IMR-90 (cell line): ENCODE measurements at regions not wholly inside any gene's neighbourhood (a gene's known extent, or its start where the extent isn't known, plus 50 kb on each side); places are given as distances from the start of the nearest gene placed in this dataset.

Experiments
- ATAC-seq: fragments of 200-7000 bp; cut with Tn5 transposase; 2 replicates; pipeline ENCODE4 v1.9.1; 2020; ENCODE audit warnings: low read depth, mild to moderate bottlenecking, moderate library complexity
- BruUV-seq: library from RNA; stranded (reverse); fragments of 400-500 nt; replicated peaks from 2 replicates; lab custom pipeline; 2021; lab: Mats Ljungman, UMichigan
- CTCF ChIA-PET: fragments of 300-600 bp; formaldehyde crosslinking; extraction: SDS; loops from one replicate; lab custom pipeline; 2021; ENCODE audit warnings: antibody characterized with exemption; lab: Yijun Ruan, JAX
- POLR2A ChIA-PET: fragments of 300-600 bp; sonication (Branson Sonifier 250); formaldehyde crosslinking; loops from one replicate; lab custom pipeline; 2022; ENCODE audit warnings: antibody characterized with exemption; ENCODE audit not compliant: unreplicated experiment; lab: Charles Lee
- DNase-seq: peaks from one replicate; pipeline ENCODE4 v3.0.0; 2013
- H2AFZ ChIP-seq: replicated peaks from 2 replicates; pipeline ENCODE3; 2013; ENCODE audit warnings: low read length, mild to moderate bottlenecking; ENCODE audit not compliant: poor library complexity
- H2AK5ac ChIP-seq: 2 replicates; pipeline ENCODE4 v1.6.1; 2013; ENCODE audit warnings: low read depth, low read length, inconsistent platforms
- H2AK9ac ChIP-seq: replicated peaks from 2 replicates; pipeline ENCODE3; 2013; ENCODE audit warnings: mild to moderate bottlenecking, low read depth, low read length, moderate library complexity; ENCODE audit not compliant: poor library complexity
- H2BK120ac ChIP-seq: 2 replicates; pipeline ENCODE4 v1.6.1; 2013; ENCODE audit warnings: low read depth, low read length, inconsistent platforms
- H2BK15ac ChIP-seq: 3 replicates; pipeline ENCODE4 v1.6.1; 2013; ENCODE audit warnings: low read depth, low read length, inconsistent platforms
- H2BK20ac ChIP-seq: 2 replicates; pipeline ENCODE4 v1.6.1; 2013; ENCODE audit warnings: low read depth, mild to moderate bottlenecking, inconsistent platforms, low read length, moderate library complexity
- H2BK5ac ChIP-seq: 2 replicates; pipeline ENCODE4 v1.6.1; 2013; ENCODE audit warnings: mild to moderate bottlenecking, low read depth, low read length, inconsistent platforms; ENCODE audit not compliant: poor library complexity, severe bottlenecking
- H3K14ac ChIP-seq: replicated peaks from 2 replicates; pipeline ENCODE4 v1.6.1; 2013; ENCODE audit warnings: low read depth, low read length, inconsistent platforms
- H3K18ac ChIP-seq: 2 replicates; pipeline ENCODE4 v1.6.1; 2013; ENCODE audit warnings: low read depth, low read length, control low read depth
- H3K23ac ChIP-seq: 2 replicates; pipeline ENCODE4 v1.6.1; 2013; ENCODE audit warnings: low read depth, low read length, inconsistent platforms
- H3K27ac ChIP-seq: 2 replicates; pipeline ENCODE4 v1.5.1; 2013; ENCODE audit warnings: mild to moderate bottlenecking, control low read depth, low read length; ENCODE audit not compliant: insufficient read depth
- H3K27me3 ChIP-seq: 2 replicates; pipeline ENCODE4 v1.6.1; 2013; ENCODE audit warnings: low read length; ENCODE audit not compliant: control insufficient read depth, insufficient read depth
- H3K36me3 ChIP-seq: 2 replicates; pipeline ENCODE4 v1.6.1; 2013; ENCODE audit warnings: low read length, mixed read lengths; ENCODE audit not compliant: control insufficient read depth, insufficient read depth
- H3K4ac ChIP-seq: 2 replicates; pipeline ENCODE4 v1.6.1; 2013; ENCODE audit warnings: low read depth, low read length, inconsistent platforms
- H3K4me1 ChIP-seq: 2 replicates; pipeline ENCODE4 v1.6.1; 2013; ENCODE audit warnings: low read length, mixed read lengths; ENCODE audit not compliant: control insufficient read depth, insufficient read depth
- H3K4me2 ChIP-seq: 2 replicates; pipeline ENCODE4 v1.6.1; 2013; ENCODE audit warnings: low read depth, mild to moderate bottlenecking, control low read depth, low read length, moderate library complexity
- H3K4me3 ChIP-seq: 2 replicates; pipeline ENCODE4 v1.5.1; 2013; ENCODE audit warnings: low read depth, mild to moderate bottlenecking, control low read depth, low read length, moderate library complexity; ENCODE audit not compliant: insufficient read depth
- H3K56ac ChIP-seq: 2 replicates; pipeline ENCODE4 v1.6.1; 2013; ENCODE audit warnings: low read length, inconsistent platforms; ENCODE audit not compliant: insufficient read depth; ENCODE audit errors: extremely low read depth
- H3K79me1 ChIP-seq, 2 experiments: 2 replicates each; pipeline ENCODE4 v1.6.1; 2013; ENCODE audit warnings: low read length in 2 of 2, inconsistent platforms in 1 of 2, low read depth in 1 of 2
- H3K9ac ChIP-seq: 2 replicates; pipeline ENCODE4 v1.6.1; 2013; ENCODE audit warnings: low read depth, low read length, control low read depth
- H3K9me1 ChIP-seq: 2 replicates; pipeline ENCODE4 v1.6.1; 2013; ENCODE audit warnings: low read length, inconsistent platforms; ENCODE audit not compliant: insufficient read depth
- H3K9me3 ChIP-seq: 2 replicates; pipeline ENCODE4 v1.6.1; 2013; ENCODE audit warnings: low read length; ENCODE audit not compliant: control insufficient read depth, insufficient read depth
- H4K20me1 ChIP-seq: 2 replicates; pipeline ENCODE4 v1.6.1; 2013; ENCODE audit warnings: low read length, inconsistent platforms; ENCODE audit not compliant: insufficient read depth
- H4K5ac ChIP-seq: 2 replicates; pipeline ENCODE4 v1.6.1; 2013; ENCODE audit warnings: mild to moderate bottlenecking, low read depth, low read length, control low read depth
- H4K8ac ChIP-seq, 2 experiments: 2 replicates each; pipeline ENCODE4 v1.6.1; 2013; ENCODE audit warnings: low read depth in 2 of 2, low read length in 2 of 2, control low read depth in 1 of 2, inconsistent platforms in 1 of 2
- H4K91ac ChIP-seq: 2 replicates; pipeline ENCODE4 v1.6.1; 2013; ENCODE audit warnings: low read depth, low read length, inconsistent platforms; ENCODE audit not compliant: insufficient read depth
- BHLHE40 ChIP-seq: fragments of 150-350 bp; IDR thresholded peaks from 2 replicates; pipeline ENCODE4 v1.6.1; 2016; ENCODE audit warnings: mild to moderate bottlenecking, low read depth, low read length
- CEBPB ChIP-seq: IDR thresholded peaks from 2 replicates; pipeline ENCODE4 v1.6.1; 2012; ENCODE audit warnings: low read depth, low read length, improper control_type of control experiment
- CHD1 ChIP-seq: IDR thresholded peaks from 2 replicates; pipeline ENCODE4 v1.6.1; 2012; ENCODE audit warnings: low read depth, low read length, improper control_type of control experiment
- FOS ChIP-seq: fragments of 150-350 bp; IDR thresholded peaks from 2 replicates; pipeline ENCODE4 v1.6.1; 2016; ENCODE audit warnings: low read depth, low read length
- MAFK ChIP-seq: IDR thresholded peaks from 2 replicates; pipeline ENCODE4 v1.6.1; 2012; ENCODE audit warnings: low read depth, low read length, improper control_type of control experiment
- MAZ ChIP-seq: IDR thresholded peaks from 2 replicates; pipeline ENCODE4 v1.6.1; 2012; ENCODE audit warnings: low read depth, mild to moderate bottlenecking, low read length, improper control_type of control experiment, moderate library complexity, borderline replicate concordance
- MXI1 ChIP-seq: IDR thresholded peaks from 2 replicates; pipeline ENCODE4 v1.6.1; 2012; ENCODE audit warnings: low read depth, mild to moderate bottlenecking, low read length, moderate library complexity, borderline replicate concordance
- NFE2L2 ChIP-seq: fragments of 150-350 bp; IDR thresholded peaks from 2 replicates; pipeline ENCODE4 v1.6.1; 2016; ENCODE audit warnings: low read depth, mild to moderate bottlenecking, low read length
- POLR2A ChIP-seq: IDR thresholded peaks from 2 replicates; pipeline ENCODE4 v1.6.1; 2012; ENCODE audit warnings: mild to moderate bottlenecking, low read depth, low read length
- RAD21 ChIP-seq: IDR thresholded peaks from 2 replicates; pipeline ENCODE4 v1.6.1; 2012; ENCODE audit warnings: low read length, improper control_type of control experiment
- RCOR1 ChIP-seq: IDR thresholded peaks from 2 replicates; pipeline ENCODE4 v1.6.1; 2012; ENCODE audit warnings: mild to moderate bottlenecking, low read length, improper control_type of control experiment; ENCODE audit not compliant: insufficient replicate concordance
- RFX5 ChIP-seq: IDR thresholded peaks from 2 replicates; pipeline ENCODE4 v1.8.0; 2012; ENCODE audit warnings: low read depth, mild to moderate bottlenecking, low read length, moderate library complexity
- SMC3 ChIP-seq: fragments of 150-350 bp; IDR thresholded peaks from 2 replicates; pipeline ENCODE4 v1.6.1; 2016; ENCODE audit warnings: low read depth, mild to moderate bottlenecking, antibody characterized with exemption, low read length, moderate library complexity
- USF2 ChIP-seq: fragments of 150-350 bp; IDR thresholded peaks from 2 replicates; pipeline ENCODE4 v1.6.1; 2017; ENCODE audit warnings: mild to moderate bottlenecking, antibody characterized with exemption, low read length, low read depth
- WGBS, 2 experiments: methylation state at CpG; one replicate each; pipeline versions ENCODE4 v1.1.5 to v1.1.7; 2013; ENCODE audit warnings: missing lambda C conversion rate in 2 of 2; ENCODE audit not compliant: insufficient read length in 1 of 2; ENCODE audit errors: extremely low coverage in 2 of 2; 5-methylcytosine and 5-hydroxymethylcytosine counted together
- dilution Hi-C: fragments of 300-500 bp; cut with HindIII; formaldehyde crosslinking; loops from one replicate; pipeline ENCODE4 v1.14.3; 2018; ENCODE audit warnings: low sequenced_read_pairs; ENCODE audit not compliant: unreplicated experiment
- in situ Hi-C: fragments of 300-500 bp; cut with MboI; formaldehyde crosslinking; loops from 3 replicates; pipeline ENCODE4 v1.14.3; 2019; ENCODE audit warnings: low sequenced_read_pairs, inconsistent platforms, mixed read lengths
- intact Hi-C: fragments of 100-400 bp; cut with micrococcal nuclease; formaldehyde crosslinking; loops from 2 replicates; pipeline ENCODE4 v1.10.0; 2022

- Histone ChIP-seq H3K56ac (no peak overlapping the region), H2BK120ac (no peak overlapping the region), H3K23ac (no peak overlapping the region), H2BK15ac (no peak overlapping the region), H4K8ac (no peak overlapping the region), H3K9me1 (no peaks in the 10 kb centered on the region), H4K91ac (no peak overlapping the region), H3K27me3 (no peaks in the 10 kb centered on the region), H2BK5ac (no peak overlapping the region), H3K4me3 (no peak overlapping the region), H2AFZ (no peak overlapping the region), H3K27ac (no peak overlapping the region), H3K4me1 (no peaks in the 10 kb centered on the region), H4K20me1 (no peaks in the 10 kb centered on the region), H3K4ac (no peak overlapping the region), H3K14ac (no peak overlapping the region), H3K9me3 (no peaks in the 10 kb centered on the region), H4K5ac (no peak overlapping the region), H2AK9ac (no peak overlapping the region), H3K9ac (no peak overlapping the region), H2BK20ac (no peak overlapping the region), H3K36me3 (no peaks in the 10 kb centered on the region), H3K79me1 (no peaks in the 10 kb centered on the region), H3K18ac (no peak overlapping the region), H3K4me2 (no peak overlapping the region), H2AK5ac (no peak overlapping the region)
- BruUV-seq: no TSS peak
- ChIA-PET CTCF (interaction anchor here (1.6 kb wide), 1 partner anchor 43 kb away, joined by 3 read pairs; no protein-coding TSS in a partner anchor), POLR2A (no interaction called here)
- DNase-seq: no peak
- in situ Hi-C loops (no loop called here), intact Hi-C loops (no loop called here), dilution Hi-C loops (no loop called here)
- WGBS, 2 experiments: no CpG with 5 or more reads among the region's 8 CpGs
- no peak for ATAC-seq
- TF ChIP-seq POLR2A (no peak), FOS (no peak), USF2 (no peak), MXI1 (no peak), NFE2L2 (no peak), SMC3 (no peak), MAFK (no peak), RAD21 (no peak), BHLHE40 (no peak), RCOR1 (no peak), MAZ (no peak), CEBPB (no peak), CHD1 (no peak), RFX5 (no peak)
Measured at GRCh38 chr5:8521991-8522390, 653.0 kb downstream of the MTRR start.
